HepG2 (cell line): ENCODE measurements at regions not wholly inside any gene's neighbourhood (a gene's known extent, or its start where the extent isn't known, plus 50 kb on each side); places are given as distances from the start of the nearest gene placed in this dataset.
"Not testable (repeated sequence)": the region's sequence is repeated elsewhere in the genome, so short reads cannot be mapped to it uniquely, and the experiment has no call there.

Source experiments
- ATAC-seq: fragments of 200-7000 bp; cut with Tn5 transposase; 3 replicates; pipeline ENCODE4 v1.9.1; 2020; ENCODE audit warnings: mild to moderate bottlenecking, moderate library complexity
- BruUV-seq: library from RNA; stranded (reverse); fragments of 400-500 nt; replicated peaks from 2 replicates; lab custom pipeline; 2021; lab: Mats Ljungman, UMichigan
- CTCF ChIA-PET: fragments of 300-600 bp; formaldehyde crosslinking; extraction: SDS; loops from one replicate; lab custom pipeline; 2021; ENCODE audit warnings: low total read pairs, inconsistent platforms, low intra/inter-chr PET ratio; lab: Yijun Ruan, JAX
- POLR2A ChIA-PET: fragments of 350-600 bp; sonication (Branson Sonifier 250); formaldehyde crosslinking; loops from one replicate; lab custom pipeline; 2020; ENCODE audit warnings: antibody characterized with exemption, inconsistent platforms; lab: Yijun Ruan, JAX
- DNase-seq: peaks from one replicate; pipeline ENCODE4 v3.0.0-alpha.2; 2015; ENCODE audit warnings: low spot score
- FAIRE-seq: peaks from 3 replicates; lab custom pipeline; 2011; peaks lifted over from hg19 to GRCh38; lab: Jason Lieb, UNC
- H2AFZ ChIP-seq: one replicate; pipeline ENCODE4 v1.6.1; 2011; ENCODE audit warnings: low read length, inconsistent platforms
- H3K27ac ChIP-seq: fragments of 300-600 bp; 3 replicates; pipeline ENCODE4 v1.8.0; 2011; ENCODE audit warnings: mixed run types, mild to moderate bottlenecking, mixed read lengths, low read length, inconsistent platforms; ENCODE audit not compliant: insufficient read depth; ENCODE audit errors: extremely low read length
- H3K27me3 ChIP-seq, 2 experiments: fragments of 200-600 bp in 1 of 2; 2 replicates in 1 of 2; 3 replicates in 1 of 2; pipeline versions ENCODE4 v1.6.0 to v1.8.0; 2011; ENCODE audit warnings: low read length in 2 of 2, mild to moderate bottlenecking in 2 of 2, moderate library complexity in 2 of 2, inconsistent platforms in 1 of 2; ENCODE audit not compliant: insufficient read depth in 2 of 2, control insufficient read depth in 1 of 2
- H3K36me3 ChIP-seq, 2 experiments: fragments of 200-600 bp in 1 of 2; replicated peaks in 1 of 2; 2 replicates in 1 of 2; 3 replicates in 1 of 2; pipeline versions ENCODE4 v1.5.1 to v1.8.0; 2011; ENCODE audit warnings: low read length in 2 of 2, inconsistent platforms in 1 of 2; ENCODE audit not compliant: insufficient read depth in 2 of 2, control insufficient read depth in 1 of 2
- H3K4me1 ChIP-seq: 2 replicates; pipeline ENCODE4 v1.5.1; 2012; ENCODE audit warnings: low read length, inconsistent platforms; ENCODE audit not compliant: insufficient read depth
- H3K4me2 ChIP-seq: 2 replicates; pipeline ENCODE4 v1.6.0; 2011; ENCODE audit warnings: low read depth, low read length, inconsistent platforms
- H3K4me3 ChIP-seq, 3 experiments: fragments of 200-600 bp in 1 of 3; sonication (generic), shearing (Covaris generic) in 1 of 3; replicated peaks in 1 of 3; 2 replicates each; pipeline ENCODE4 v1.5.1; 2011 to 2016; ENCODE audit warnings: low read length in 3 of 3, inconsistent platforms in 2 of 3, low read depth in 2 of 3, mild to moderate bottlenecking in 2 of 3, control low read depth in 1 of 3, mixed read lengths in 1 of 3; ENCODE audit not compliant: insufficient read depth in 1 of 3
- H3K79me2 ChIP-seq: one replicate; pipeline ENCODE4 v1.6.1; 2011; ENCODE audit warnings: low read length, inconsistent platforms; ENCODE audit not compliant: insufficient read depth
- H3K9ac ChIP-seq: 2 replicates; pipeline ENCODE4 v1.6.0; 2011; ENCODE audit warnings: mild to moderate bottlenecking, low read depth, low read length, inconsistent platforms; ENCODE audit not compliant: insufficient read depth
- H3K9me3 ChIP-seq: 2 replicates; pipeline ENCODE4 v1.5.1; 2012; ENCODE audit warnings: mild to moderate bottlenecking, low read length
- H4K20me1 ChIP-seq: 2 replicates; pipeline ENCODE4 v1.6.0; 2011; ENCODE audit warnings: inconsistent platforms, mild to moderate bottlenecking, low read length, moderate library complexity; ENCODE audit not compliant: insufficient read depth
- WGBS: methylation state at CpG from one replicate; pipeline ENCODE4 v1.1.6; 2017; ENCODE audit warnings: low lambda C conversion rate; 5-methylcytosine and 5-hydroxymethylcytosine counted together
- in situ Hi-C: cut with HindIII; loops from 2 replicates; pipeline ENCODE4 v1.10.0; 2017; ENCODE audit warnings: low pct_unique_long_range_greater_than_20kb; ENCODE audit not compliant: extremely low pct_ligation_motif_present
- intact Hi-C: fragments of 100-400 bp; cut with micrococcal nuclease; formaldehyde crosslinking; loops from one replicate; pipeline ENCODE4 v1.10.0; 2022; ENCODE audit not compliant: unreplicated experiment

DNA sequence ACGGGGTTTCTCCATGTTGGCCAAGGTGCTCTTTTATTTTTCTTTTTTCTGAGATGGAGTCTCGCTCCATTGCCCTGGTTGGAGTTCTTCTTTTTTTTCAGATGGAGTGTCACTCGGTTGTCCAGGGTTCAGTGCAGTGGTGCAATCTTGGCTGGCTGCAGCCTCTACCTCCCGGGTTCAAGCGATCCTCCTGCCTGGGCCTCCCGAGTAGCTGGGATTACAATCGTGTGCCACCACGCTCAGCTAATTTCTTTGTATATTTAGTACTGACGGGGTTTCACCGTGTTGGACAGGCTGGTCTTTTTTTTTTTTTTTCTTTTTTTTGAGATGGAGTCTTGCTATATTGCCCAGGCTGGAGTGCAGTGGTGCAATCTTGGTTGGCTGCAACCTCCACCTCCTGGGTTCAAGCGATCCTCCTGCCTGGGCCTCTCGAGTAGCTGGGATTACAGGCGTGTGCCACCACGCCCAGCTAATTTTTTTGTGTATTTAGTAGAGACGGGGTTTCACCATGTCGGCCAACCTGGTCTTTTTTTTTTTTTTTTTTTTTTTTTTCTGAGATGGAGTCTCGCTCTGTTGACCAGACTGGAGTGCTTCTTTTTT is 2810.1 kb downstream of the RPIA start:
- H3K4me2 ChIP-seq, H3K9ac ChIP-seq, H3K79me2 ChIP-seq, H3K27ac ChIP-seq, H3K27me3 ChIP-seq, DNase-seq, H2AFZ ChIP-seq, H3K36me3 ChIP-seq, H3K9me3 ChIP-seq, H4K20me1 ChIP-seq, CTCF ChIA-PET, in situ Hi-C loops, FAIRE-seq, ATAC-seq, intact Hi-C loops, H3K4me3 ChIP-seq, H3K4me1 ChIP-seq, POLR2A ChIA-PET, BruUV-seq: not testable (repeated sequence)
- 45% methylated on average over 16 of the region's 17 CpGs for WGBS

DNA sequence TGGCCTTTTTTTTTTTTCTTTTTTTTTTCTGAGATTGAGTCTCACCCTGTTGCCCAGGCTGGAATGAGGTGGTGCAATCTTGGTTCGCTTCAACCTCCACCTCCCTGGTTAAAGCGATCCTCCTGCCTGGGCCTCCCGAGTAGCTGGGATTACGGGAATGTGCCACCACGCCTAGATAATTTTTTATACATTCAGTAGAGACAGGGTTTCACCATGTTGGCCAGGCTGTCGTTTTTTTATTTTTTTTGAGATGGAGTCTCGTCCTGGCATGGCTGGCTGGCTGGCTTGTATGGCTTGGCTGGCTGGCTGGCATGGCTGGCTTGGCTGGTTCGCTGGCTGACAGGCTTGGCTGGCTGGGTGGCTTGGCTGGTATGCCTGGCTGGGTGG is 2812.1 kb downstream of the RPIA start:
- H3K9ac ChIP-seq, H4K20me1 ChIP-seq, H3K79me2 ChIP-seq, H2AFZ ChIP-seq, CTCF ChIA-PET, H3K4me1 ChIP-seq, H3K4me3 ChIP-seq, BruUV-seq, FAIRE-seq, intact Hi-C loops, H3K9me3 ChIP-seq, DNase-seq, POLR2A ChIA-PET, H3K4me2 ChIP-seq, in situ Hi-C loops, H3K27ac ChIP-seq, H3K27me3 ChIP-seq, H3K36me3 ChIP-seq: not testable (repeated sequence)
- WGBS = 33% methylated on average over 8 of the region's 8 CpGs
- ATAC-seq = peak; percentile 23; the same call in 1 of the 3 replicates

DNA sequence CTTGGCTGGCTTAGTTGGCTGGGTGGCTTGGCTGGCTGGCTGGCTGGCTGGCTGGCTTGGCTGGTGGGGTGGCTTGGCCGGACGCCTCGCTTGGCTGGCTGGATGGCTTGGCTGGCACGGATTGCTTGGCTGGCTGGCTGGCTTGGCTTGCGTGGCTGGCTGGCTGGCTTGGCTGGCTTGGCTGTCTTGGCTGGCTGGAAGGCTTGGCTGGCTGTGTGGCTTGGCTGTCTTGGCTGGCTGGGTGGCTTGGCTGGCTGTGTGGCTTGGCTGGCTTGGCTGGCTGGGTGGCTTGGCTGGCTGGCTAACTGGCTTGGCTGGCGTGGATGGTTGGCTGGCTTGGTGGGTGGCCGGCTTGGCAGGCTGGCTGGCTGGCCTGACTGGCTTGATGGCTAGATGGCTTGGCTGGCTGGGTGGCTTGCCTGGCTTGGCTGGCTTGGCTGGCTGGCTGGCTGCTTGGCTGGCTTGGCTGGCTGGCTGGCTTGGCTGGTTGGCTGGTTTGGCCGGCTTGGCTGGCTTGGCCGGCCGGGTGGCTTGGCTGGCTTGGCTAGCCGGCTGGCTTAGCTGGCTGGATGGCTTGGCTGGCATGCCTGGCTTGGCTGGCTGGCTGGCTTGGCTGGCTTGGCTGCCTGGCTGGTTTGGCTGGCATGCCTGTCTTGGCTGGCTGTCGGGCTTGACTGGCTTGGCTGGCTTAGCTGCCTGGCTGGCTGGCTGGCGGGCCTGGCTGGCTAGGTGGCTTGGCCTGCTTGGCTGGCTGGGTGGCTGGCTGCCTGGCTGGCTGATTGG is 2812.7 kb downstream of the RPIA start:
- WGBS = 48% methylated on average over 4 of the region's 13 CpGs

DNA sequence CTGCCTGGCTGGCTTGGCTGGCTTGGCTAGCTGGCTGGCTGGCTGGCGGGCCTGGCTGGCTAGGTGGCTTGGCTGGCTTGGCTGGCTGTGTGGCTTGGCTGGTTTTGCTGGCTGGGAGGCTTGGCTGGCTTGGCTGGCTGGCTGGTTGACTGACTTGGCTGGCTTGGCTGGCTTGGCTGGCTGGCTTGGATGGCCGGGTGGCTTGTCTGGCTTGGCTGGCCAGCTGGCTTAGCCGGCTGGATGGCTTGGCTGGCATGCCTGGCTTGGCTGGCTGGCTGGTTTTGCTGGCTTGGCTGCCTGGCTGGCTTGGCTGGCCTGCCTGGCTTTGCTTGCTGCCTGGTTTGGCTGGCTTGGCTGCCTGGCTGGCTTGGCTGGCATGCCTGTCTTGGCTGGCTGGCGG is 2817.3 kb downstream of the RPIA start:
- H3K9ac ChIP-seq, H3K27me3 ChIP-seq, BruUV-seq, intact Hi-C loops, H3K27ac ChIP-seq, H3K36me3 ChIP-seq, CTCF ChIA-PET, H3K9me3 ChIP-seq, in situ Hi-C loops, H3K4me3 ChIP-seq, H2AFZ ChIP-seq, H3K4me2 ChIP-seq, H3K79me2 ChIP-seq, ATAC-seq, FAIRE-seq, H4K20me1 ChIP-seq, H3K4me1 ChIP-seq, POLR2A ChIA-PET, DNase-seq: not testable (repeated sequence)
- 0% methylated on average over 1 of the region's 4 CpGs for WGBS

More for the DNA sequence above, 2812.7 kb downstream of the RPIA start:
- intact Hi-C loops, H2AFZ ChIP-seq, in situ Hi-C loops, H3K79me2 ChIP-seq, H3K27ac ChIP-seq, CTCF ChIA-PET, H3K36me3 ChIP-seq, ATAC-seq, H3K9me3 ChIP-seq, POLR2A ChIA-PET, H4K20me1 ChIP-seq, H3K27me3 ChIP-seq, BruUV-seq, H3K9ac ChIP-seq, H3K4me2 ChIP-seq, DNase-seq, H3K4me3 ChIP-seq, H3K4me1 ChIP-seq, FAIRE-seq: not testable (repeated sequence)
